ENCODE measurements at regions not wholly inside any gene's neighbourhood (a gene's known extent, or its start where the extent isn't known, plus 50 kb on each side); places are given as distances from the start of the nearest gene placed in this dataset.
"Not testable (repeated sequence)": the region's sequence is repeated elsewhere in the genome, so short reads cannot be mapped to it uniquely, and the experiment has no call there.

GRCh38 chr5:12615141-12615820, 711.0 kb upstream of the CTNND2 start:
- no peak for DNase-seq (ENCODE audit: low read depth)
- no peak for TF ChIP-seq CTCF (conservative IDR thresholded peaks at IDR 0.05; ENCODE audit: low read depth, low read length)
- H3K4me3 ChIP-seq (ENCODE audit: low read depth, low read length), result no peak overlapping the region

GRCh38 chr5:12614608-12615007, 710.4 kb upstream of the CTNND2 start:
- TF ChIP-seq CTCF (conservative IDR thresholded peaks at IDR 0.05; ENCODE audit: low read depth, low read length), result no peak
- DNase-seq (ENCODE audit: low read depth), result no peak
- no peak overlapping the region for H3K4me3 ChIP-seq (ENCODE audit: low read depth, low read length)

- TF ChIP-seq CTCF (conservative IDR thresholded peaks at IDR 0.05; ENCODE audit: low read depth, low read length), result no peak
- H3K4me3 ChIP-seq (ENCODE audit: low read depth, low read length), result no peak overlapping the region
Observed at GRCh38 chr5:12611132-12611531, 706.9 kb upstream of the CTNND2 start.

GRCh38 chr5:12607817-12608216, 703.6 kb upstream of the CTNND2 start:
- H3K4me3 ChIP-seq (ENCODE audit: low read depth, low read length); DNase-seq (ENCODE audit: low read depth): not testable (repeated sequence)

More at GRCh38 chr5:12611132-12611531, 706.9 kb upstream of the CTNND2 start:
- DNase-seq (ENCODE audit: low read depth), result no peak

- DNase-seq (ENCODE audit: low read depth), result no peak
- TF ChIP-seq CTCF (conservative IDR thresholded peaks at IDR 0.05; ENCODE audit: low read depth, low read length), result no peak
- no peak overlapping the region for H3K4me3 ChIP-seq (ENCODE audit: low read depth, low read length)
Observed at GRCh38 chr5:12592228-12592627, 688.0 kb upstream of the CTNND2 start.

GRCh38 chr5:12586406-12586805, 682.2 kb upstream of the CTNND2 start:
- no peak for TF ChIP-seq CTCF (conservative IDR thresholded peaks at IDR 0.05; ENCODE audit: low read depth, low read length)
- no peak for DNase-seq (ENCODE audit: low read depth)
- no peak overlapping the region for H3K4me3 ChIP-seq (ENCODE audit: low read depth, low read length)

- H3K4me3 ChIP-seq (ENCODE audit: low read depth, low read length); DNase-seq (ENCODE audit: low read depth): not testable (repeated sequence)
Observed at GRCh38 chr5:12578803-12579202, 674.6 kb upstream of the CTNND2 start.

GRCh38 chr5:12576953-12577352, 672.7 kb upstream of the CTNND2 start:
- H3K4me3 ChIP-seq (ENCODE audit: low read depth, low read length); DNase-seq (ENCODE audit: low read depth): not testable (repeated sequence)

- DNase-seq (ENCODE audit: low read depth); H3K4me3 ChIP-seq (ENCODE audit: low read depth, low read length): not testable (repeated sequence)
Observed at GRCh38 chr5:12574298-12575093, 670.2 kb upstream of the CTNND2 start.

GRCh38 chr5:12573916-12574297, 669.7 kb upstream of the CTNND2 start:
- DNase-seq (ENCODE audit: low read depth), result not testable (repeated sequence)

More at GRCh38 chr5:12573916-12574297, 669.7 kb upstream of the CTNND2 start:
- H3K4me3 ChIP-seq (ENCODE audit: low read depth, low read length), result not testable (repeated sequence)
